DMS153 treated with DMSO at 0.1 percent for 48 hours (cell line): ENCODE measurements at regions not wholly inside any gene's neighbourhood (a gene's known extent, or its start where the extent isn't known, plus 50 kb on each side); places are given as distances from the start of the nearest gene placed in this dataset.
"Not testable (repeated sequence)": the region's sequence is repeated elsewhere in the genome, so short reads cannot be mapped to it uniquely, and the experiment has no call there.

ENCODE experiments used
- DNase-seq: peaks from one replicate; lab custom pipeline; 2025; ENCODE audit not compliant: unreplicated experiment; lab: John Stamatoyannopoulos, UW

GRCh38 chr14:38592764-38593442 is 337.0 kb upstream of the CLEC14A start:
- no peak for DNase-seq

GRCh38 chr14:38589747-38590350 is 334.0 kb upstream of the CLEC14A start:
- no peak for DNase-seq

- no peak for DNase-seq
Observed at GRCh38 chr14:38583471-38583870, 327.6 kb upstream of the CLEC14A start.

GRCh38 chr14:38578278-38578681 is 322.4 kb upstream of the CLEC14A start:
- no peak for DNase-seq

DNA sequence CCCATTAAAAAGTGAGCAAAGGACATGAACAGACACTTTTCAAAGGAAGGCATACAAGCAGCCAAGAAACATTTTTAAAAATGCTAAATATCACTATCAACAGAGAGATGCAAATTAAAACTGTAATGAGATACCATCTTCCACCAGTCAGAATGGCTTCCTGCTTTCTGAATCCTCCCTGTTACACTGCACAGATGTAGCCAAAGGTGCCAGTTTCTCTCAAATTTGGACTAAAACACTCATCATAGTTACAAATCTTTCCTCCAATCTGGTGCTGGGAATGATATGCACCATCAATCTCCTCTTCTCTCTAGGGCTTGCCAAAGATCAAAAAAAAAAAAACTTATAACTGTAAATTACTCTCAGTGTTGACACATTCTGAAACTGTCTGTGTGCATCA is 311.8 kb upstream of the CLEC14A start:
- DNase-seq: no peak

DNA sequence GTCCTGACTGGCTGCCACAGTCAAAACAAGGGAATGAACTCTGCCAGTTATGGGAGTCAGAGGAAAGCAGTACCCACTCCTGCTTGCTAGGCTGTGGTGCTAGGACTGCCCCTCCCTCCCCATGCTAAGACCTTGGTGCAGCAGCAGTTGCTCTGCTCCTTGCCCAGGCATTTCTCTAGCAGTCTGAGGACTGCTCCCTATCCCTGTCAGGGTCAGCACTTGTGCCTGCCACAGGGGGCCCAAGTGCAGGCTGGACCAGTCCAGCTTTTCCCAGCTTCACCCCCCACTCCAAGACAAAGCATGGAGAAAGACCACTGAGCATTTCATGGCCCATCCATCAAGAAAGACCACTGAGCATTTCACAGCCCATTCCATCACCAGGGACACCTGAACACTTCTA is 305.8 kb upstream of the CLEC14A start:
- no peak for DNase-seq

DNA sequence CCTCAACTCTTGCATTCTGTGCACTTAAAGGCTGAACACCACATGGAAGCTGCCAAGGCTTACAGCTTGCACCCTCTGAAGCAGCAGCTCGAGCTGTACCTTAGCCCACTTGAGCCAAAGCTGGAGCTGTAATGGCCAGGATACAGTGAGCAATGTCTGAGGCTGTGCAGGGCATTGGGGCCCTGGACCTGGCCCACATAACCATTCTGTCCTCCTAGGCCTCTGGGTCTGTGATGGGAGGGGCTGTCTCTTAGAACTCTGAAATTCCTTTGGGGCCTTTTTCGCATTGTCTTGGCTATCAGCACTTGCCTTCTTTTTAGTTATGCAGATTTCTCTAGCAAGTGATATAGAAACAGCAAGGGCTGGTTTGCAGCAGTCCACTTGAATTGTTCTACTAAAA is 303.8 kb upstream of the CLEC14A start:
- no peak for DNase-seq

DNA sequence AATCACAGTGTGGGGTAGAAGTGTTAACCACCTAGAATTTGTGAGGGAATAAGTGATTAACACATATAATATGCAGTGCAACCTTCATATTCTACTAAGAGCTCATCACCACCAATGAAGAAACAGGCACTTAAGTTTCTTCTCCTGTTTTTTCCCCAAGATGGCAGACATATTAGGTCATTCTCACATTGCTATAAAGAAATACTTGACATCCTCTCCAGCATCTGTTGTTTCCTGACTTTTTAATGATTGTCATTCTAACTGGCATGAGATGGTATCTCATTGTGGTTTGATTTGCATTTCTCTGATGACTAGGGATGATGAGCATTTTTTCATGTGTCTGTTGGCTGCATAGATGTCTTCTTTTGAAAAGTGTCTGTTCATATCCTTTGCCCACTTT is 301.5 kb upstream of the CLEC14A start:
- DNase-seq: not testable (repeated sequence)

- no peak for DNase-seq
Observed at GRCh38 chr14:38556252-38556651, 300.4 kb upstream of the CLEC14A start.

- no peak for DNase-seq
Observed at GRCh38 chr14:38554026-38554425, 298.1 kb upstream of the CLEC14A start.

DNA sequence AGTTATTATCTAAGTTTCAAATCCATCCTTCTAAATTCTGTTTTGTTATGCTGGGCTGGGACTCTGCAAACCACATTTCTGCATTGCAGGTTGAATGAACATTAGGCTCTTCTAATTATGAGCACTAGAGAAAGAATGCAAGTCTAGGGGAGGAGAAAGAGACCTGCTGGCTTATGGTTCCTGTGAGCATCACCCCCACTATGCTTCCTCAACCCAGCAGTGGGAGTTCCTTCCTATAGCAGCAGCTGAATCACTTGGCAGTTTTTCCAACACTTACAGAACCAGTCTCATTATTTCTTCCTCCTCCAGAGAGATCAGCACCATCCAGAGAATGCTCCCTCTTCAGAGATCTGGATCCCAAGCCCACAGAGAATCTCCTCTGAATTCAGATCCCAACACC is 297.7 kb upstream of the CLEC14A start:
- no peak for DNase-seq

DNA sequence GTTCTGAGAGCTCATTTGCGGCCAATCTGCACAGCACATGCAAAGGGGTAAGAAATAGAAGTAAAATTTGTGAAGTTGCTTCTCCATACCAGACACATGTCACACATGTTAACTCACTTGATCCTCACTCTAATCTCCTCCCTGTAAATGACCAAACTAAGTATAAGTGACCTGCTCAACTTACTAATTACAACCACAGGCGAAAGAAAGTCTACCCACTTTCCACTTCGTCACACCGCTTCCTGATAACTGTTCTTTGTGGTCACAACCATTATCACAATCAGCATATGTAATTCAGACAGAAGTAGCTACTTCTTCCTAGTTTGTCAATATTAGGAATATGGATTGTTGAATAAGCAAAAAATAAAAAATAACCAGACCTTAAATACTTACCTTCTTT is 293.7 kb upstream of the CLEC14A start:
- no peak for DNase-seq

- no peak for DNase-seq
Observed at GRCh38 chr14:38547961-38548490, 292.1 kb upstream of the CLEC14A start.

GRCh38 chr14:38546932-38547551 is 291.1 kb upstream of the CLEC14A start:
- no peak for DNase-seq

GRCh38 chr14:38544776-38545175 is 288.9 kb upstream of the CLEC14A start:
- DNase-seq: no peak

DNA sequence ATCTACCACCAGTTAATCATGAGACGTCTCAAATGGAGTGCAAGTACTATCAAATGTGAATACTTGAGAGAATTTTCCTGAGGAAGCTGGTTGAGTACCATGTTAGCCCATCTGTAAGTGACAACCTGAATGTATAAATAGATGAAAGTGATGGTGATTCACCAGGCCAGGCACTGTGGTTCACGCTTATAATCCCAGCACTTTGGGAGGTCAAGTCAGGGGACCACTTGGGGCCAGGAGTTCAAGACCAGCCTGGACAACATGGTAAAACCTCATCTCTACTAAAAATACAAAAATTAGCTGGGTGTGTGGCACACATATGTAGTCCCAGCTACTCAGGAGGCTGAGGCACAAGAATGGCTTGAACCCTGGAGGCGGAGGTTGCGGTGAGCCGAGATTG is 288.0 kb upstream of the CLEC14A start:
- not testable (repeated sequence) for DNase-seq

- not testable (repeated sequence) for DNase-seq
Observed at GRCh38 chr14:38538053-38538452, 282.2 kb upstream of the CLEC14A start.

GRCh38 chr14:38536376-38537038 is 280.6 kb upstream of the CLEC14A start:
- no peak for DNase-seq

GRCh38 chr14:38528582-38528981 is 272.7 kb upstream of the CLEC14A start:
- no peak for DNase-seq

- DNase-seq: no peak
Observed at GRCh38 chr14:38527502-38527878, 271.6 kb upstream of the CLEC14A start.

DNA sequence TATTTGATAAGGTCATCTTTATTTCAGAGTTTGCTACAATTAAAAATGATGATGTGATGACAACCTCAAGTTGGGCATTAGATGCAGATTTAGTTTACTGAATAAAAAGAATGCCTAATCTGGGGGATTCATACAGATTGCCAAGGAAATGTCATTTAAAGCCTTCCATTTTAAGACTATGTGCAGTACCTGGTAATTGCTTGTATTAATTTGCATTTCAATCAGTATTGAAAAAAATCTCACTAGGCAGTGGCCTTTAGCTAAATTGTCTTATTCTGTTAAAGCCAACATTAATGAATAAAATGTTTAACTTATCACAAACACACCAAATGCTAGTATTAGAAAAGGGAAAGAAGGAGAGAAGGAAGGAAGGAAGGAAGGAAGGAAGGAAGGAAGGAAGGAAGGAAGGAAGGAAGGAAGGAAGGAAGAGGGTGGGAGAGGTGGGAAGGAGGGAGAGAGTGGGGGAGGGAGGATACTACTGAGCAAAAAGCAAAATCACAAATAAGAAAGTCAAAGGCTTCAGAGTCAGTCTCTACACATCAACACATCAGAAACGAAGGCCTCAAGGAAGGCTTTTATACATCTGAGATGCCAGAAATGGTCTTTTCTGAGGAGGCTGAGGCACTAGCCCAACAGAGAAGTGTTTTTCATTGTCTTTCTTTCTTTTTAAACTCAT is 271.1 kb upstream of the CLEC14A start:
- DNase-seq: no peak
